ENCODE measurements at regions not wholly inside any gene's neighbourhood (a gene's known extent, or its start where the extent isn't known, plus 50 kb on each side); places are given as distances from the start of the nearest gene placed in this dataset.

- no peak overlapping the region for H3K9ac ChIP-seq (ENCODE audit: insufficient read depth in 1 of 2, low read length in 2 of 2)
- ATAC-seq (ENCODE audit: insufficient read depth, low FRiP score) (no peak), DNase-seq (no peak)
- H3K4me3 ChIP-seq = no peak overlapping the region
- peaks cover 0 to 3% (median 0%) of the 10 kb centered on the region in 4 donors for H3K9me3 ChIP-seq (ENCODE audit: control insufficient read depth in 4 of 4, insufficient read depth in 3 of 4, low read length in 3 of 4)
- H3K27me3 ChIP-seq (ENCODE audit: control insufficient read depth in 3 of 3, insufficient read depth in 3 of 3, low read length in 2 of 3) = no peaks in the 10 kb centered on the region
- TF ChIP-seq, protein P1, sequence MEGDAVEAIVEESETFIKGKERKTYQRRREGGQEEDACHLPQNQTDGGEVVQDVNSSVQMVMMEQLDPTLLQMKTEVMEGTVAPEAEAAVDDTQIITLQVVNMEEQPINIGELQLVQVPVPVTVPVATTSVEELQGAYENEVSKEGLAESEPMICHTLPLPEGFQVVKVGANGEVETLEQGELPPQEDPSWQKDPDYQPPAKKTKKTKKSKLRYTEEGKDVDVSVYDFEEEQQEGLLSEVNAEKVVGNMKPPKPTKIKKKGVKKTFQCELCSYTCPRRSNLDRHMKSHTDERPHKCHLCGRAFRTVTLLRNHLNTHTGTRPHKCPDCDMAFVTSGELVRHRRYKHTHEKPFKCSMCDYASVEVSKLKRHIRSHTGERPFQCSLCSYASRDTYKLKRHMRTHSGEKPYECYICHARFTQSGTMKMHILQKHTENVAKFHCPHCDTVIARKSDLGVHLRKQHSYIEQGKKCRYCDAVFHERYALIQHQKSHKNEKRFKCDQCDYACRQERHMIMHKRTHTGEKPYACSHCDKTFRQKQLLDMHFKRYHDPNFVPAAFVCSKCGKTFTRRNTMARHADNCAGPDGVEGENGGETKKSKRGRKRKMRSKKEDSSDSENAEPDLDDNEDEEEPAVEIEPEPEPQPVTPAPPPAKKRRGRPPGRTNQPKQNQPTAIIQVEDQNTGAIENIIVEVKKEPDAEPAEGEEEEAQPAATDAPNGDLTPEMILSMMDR (IDR thresholded peaks at IDR 0.05; ENCODE audit: control extremely low read depth, extremely low read depth) = no peak
- H3K4me1 ChIP-seq (ENCODE audit: control insufficient read depth in 5 of 5, insufficient read depth in 5 of 5, low read length in 5 of 5) = no peaks in the 10 kb centered on the region
- H3K27ac ChIP-seq (ENCODE audit: low read depth in 1 of 2, low read length in 1 of 2) = no peak overlapping the region
- H3K36me3 ChIP-seq (ENCODE audit: control insufficient read depth in 4 of 4, insufficient read depth in 4 of 4, low read length in 4 of 4) = no peaks in the 10 kb centered on the region
Measured at GRCh38 chr7:126227055-126227454, 1025.7 kb downstream of the GRM8 start.

DNA sequence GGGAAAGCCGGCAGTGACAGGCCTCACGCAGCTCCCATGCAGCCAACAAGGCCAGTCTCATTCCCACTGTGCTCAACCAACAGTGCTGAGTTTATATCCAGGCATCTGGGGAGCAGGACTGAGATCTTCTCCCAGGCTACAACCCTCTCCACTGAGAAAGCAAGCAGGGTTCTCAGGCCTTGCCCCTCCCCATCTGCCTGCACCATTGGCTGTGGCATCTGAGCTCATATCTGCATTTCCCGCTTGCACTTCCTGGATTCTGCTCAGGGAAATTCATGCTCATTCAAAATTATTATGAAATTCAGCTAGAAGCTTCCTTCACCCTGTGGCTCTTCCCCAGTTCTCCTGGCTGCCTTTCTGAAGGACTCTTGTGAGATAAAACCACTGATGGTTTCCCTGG, 1029.0 kb downstream of the GRM8 start:
- Histone ChIP-seq H3K27ac (ENCODE audit: low read depth in 1 of 2, low read length in 1 of 2) (no peak overlapping the region), H3K4me1 (ENCODE audit: control insufficient read depth in 5 of 5, insufficient read depth in 5 of 5, low read length in 5 of 5) (no peaks in the 10 kb centered on the region), H3K9ac (ENCODE audit: insufficient read depth in 1 of 2, low read length in 2 of 2) (no peak overlapping the region), H3K9me3 (ENCODE audit: control insufficient read depth in 4 of 4, insufficient read depth in 3 of 4, low read length in 3 of 4) (peaks cover 0 to 3% (median 0%) of the 10 kb centered on the region in 4 donors), H3K4me3 (no peak overlapping the region), H3K36me3 (ENCODE audit: control insufficient read depth in 4 of 4, insufficient read depth in 4 of 4, low read length in 4 of 4) (no peaks in the 10 kb centered on the region), H3K27me3 (ENCODE audit: control insufficient read depth in 3 of 3, insufficient read depth in 3 of 3, low read length in 2 of 3) (no peaks in the 10 kb centered on the region)
- 85 to 93% methylated on average over 3 of the region's 3 CpGs for WGBS, 2 donors
- no peak for ATAC-seq (ENCODE audit: insufficient read depth, low FRiP score)
- no peak for DNase-seq
- TF ChIP-seq, protein P1 (IDR thresholded peaks at IDR 0.05; ENCODE audit: control extremely low read depth, extremely low read depth) = no peak

DNA sequence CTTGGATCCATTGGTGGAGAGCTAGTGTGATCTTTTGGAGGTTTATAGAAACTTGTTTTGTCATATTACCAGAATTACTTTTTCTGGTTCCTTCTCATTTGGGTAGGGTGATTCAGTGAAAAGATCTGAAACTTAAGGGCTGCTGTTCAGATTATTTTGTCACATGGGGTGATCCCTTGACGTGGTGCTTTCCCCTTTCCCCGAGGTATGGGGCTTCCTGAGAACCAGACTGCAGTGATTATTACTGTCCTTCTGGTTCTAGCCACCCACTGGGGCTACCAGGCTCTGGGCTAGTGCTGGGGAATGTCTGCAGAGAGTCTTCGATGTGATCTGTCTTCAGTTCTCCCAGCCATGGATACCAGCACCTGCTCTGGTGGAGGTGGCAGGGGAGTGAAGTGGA, 1030.0 kb downstream of the GRM8 start:
- WGBS, 2 donors = 73 to 81% methylated on average over 3 of the region's 3 CpGs
- ATAC-seq (ENCODE audit: insufficient read depth, low FRiP score) = no peak
- H3K27ac ChIP-seq (ENCODE audit: low read depth in 1 of 2, low read length in 1 of 2) = no peak overlapping the region

DNA sequence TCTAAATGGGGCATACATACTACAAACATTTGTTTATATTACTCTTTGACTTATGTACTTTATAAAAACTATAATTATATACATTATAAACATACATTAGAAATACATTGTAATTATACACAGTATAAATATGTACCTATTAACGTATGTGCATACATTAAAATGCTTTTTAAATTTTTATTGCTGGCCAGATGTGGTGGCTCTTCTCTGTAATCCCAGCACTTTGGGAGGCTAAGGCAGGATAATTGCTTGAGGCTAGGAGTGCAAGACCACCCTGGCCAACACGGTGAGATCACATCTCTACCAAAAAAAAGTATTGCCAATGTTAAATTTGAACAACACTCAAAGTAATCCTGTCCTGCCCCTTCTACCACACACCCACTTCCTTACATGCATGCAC, 1037.0 kb downstream of the GRM8 start:
- H3K27ac ChIP-seq (ENCODE audit: low read depth in 1 of 2, low read length in 1 of 2) = no peak overlapping the region
- no peaks in the 10 kb centered on the region for H3K27me3 ChIP-seq (ENCODE audit: control insufficient read depth in 3 of 3, insufficient read depth in 3 of 3, low read length in 2 of 3)
- H3K4me3 ChIP-seq = no peak overlapping the region
- H3K9me3 ChIP-seq (ENCODE audit: control insufficient read depth in 4 of 4, insufficient read depth in 3 of 4, low read length in 3 of 4) = peaks cover 0 to 2% (median 0%) of the 10 kb centered on the region in 4 donors
- ATAC-seq (ENCODE audit: insufficient read depth, low FRiP score) (no peak), DNase-seq (no peak)
- H3K4me1 ChIP-seq (ENCODE audit: control insufficient read depth in 5 of 5, insufficient read depth in 5 of 5, low read length in 5 of 5) = no peaks in the 10 kb centered on the region
- no peaks in the 10 kb centered on the region for H3K36me3 ChIP-seq (ENCODE audit: control insufficient read depth in 4 of 4, insufficient read depth in 4 of 4, low read length in 4 of 4)
- H3K9ac ChIP-seq (ENCODE audit: insufficient read depth in 1 of 2, low read length in 2 of 2) = no peak overlapping the region
- TF ChIP-seq, protein P1 (IDR thresholded peaks at IDR 0.05; ENCODE audit: control extremely low read depth, extremely low read depth) = no peak
- WGBS, 2 donors = 69 to 79% methylated on average over 2 of the region's 2 CpGs

More for the DNA sequence above, 1030.0 kb downstream of the GRM8 start:
- TF ChIP-seq, protein P1 (IDR thresholded peaks at IDR 0.05; ENCODE audit: control extremely low read depth, extremely low read depth) = no peak
- H3K27me3 ChIP-seq (ENCODE audit: control insufficient read depth in 3 of 3, insufficient read depth in 3 of 3, low read length in 2 of 3) = no peaks in the 10 kb centered on the region
- DNase-seq = no peak
- no peaks in the 10 kb centered on the region for H3K4me1 ChIP-seq (ENCODE audit: control insufficient read depth in 5 of 5, insufficient read depth in 5 of 5, low read length in 5 of 5)
- H3K36me3 ChIP-seq (ENCODE audit: control insufficient read depth in 4 of 4, insufficient read depth in 4 of 4, low read length in 4 of 4) = no peaks in the 10 kb centered on the region
- H3K4me3 ChIP-seq = no peak overlapping the region
- H3K9ac ChIP-seq (ENCODE audit: insufficient read depth in 1 of 2, low read length in 2 of 2) = no peak overlapping the region
- peaks cover 0 to 5% (median 0%) of the 10 kb centered on the region in 4 donors for H3K9me3 ChIP-seq (ENCODE audit: control insufficient read depth in 4 of 4, insufficient read depth in 3 of 4, low read length in 3 of 4)

Data from lung (tissue), 11 donors.